ENCODE measurements at regions not wholly inside any gene's neighbourhood (a gene's known extent, or its start where the extent isn't known, plus 50 kb on each side); places are given as distances from the start of the nearest gene placed in this dataset.
"Not testable (repeated sequence)": the region's sequence is repeated elsewhere in the genome, so short reads cannot be mapped to it uniquely, and the experiment has no call there.

DNA sequence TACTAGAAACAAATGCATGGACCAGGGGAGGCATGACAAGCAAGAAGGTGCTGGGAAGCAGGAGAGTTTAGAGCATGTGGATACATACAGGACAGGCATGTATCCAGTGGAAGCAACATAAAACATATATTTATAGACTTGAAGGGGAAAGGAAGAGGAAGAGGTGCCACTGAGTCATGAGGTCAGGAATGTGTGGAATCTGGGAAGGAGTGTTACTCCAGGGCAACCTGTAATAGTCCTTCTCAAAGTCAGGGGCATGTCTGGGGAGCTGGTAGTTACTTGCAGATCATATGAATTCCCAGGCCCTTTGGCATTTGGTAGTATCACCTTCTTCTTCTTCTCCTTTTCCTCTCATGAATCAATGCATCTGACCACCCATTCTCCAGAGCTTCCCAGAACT, 246.6 kb downstream of the XPNPEP1 start:
- no peak overlapping the region for H3K9ac ChIP-seq
- no peaks in the 10 kb centered on the region for H3K9me3 ChIP-seq (replicated peaks in 1 of 11)
- no peak overlapping the region for H3K4me3 ChIP-seq
- H3K4me1 ChIP-seq, result peaks cover 0 to 5% (median 0%) of the 10 kb centered on the region in 10 experiments; a peak in 1 of 20 replicates
- no peaks in the 10 kb centered on the region for H3K27me3 ChIP-seq
- no peak overlapping the region for H3K27ac ChIP-seq
- H3K36me3 ChIP-seq, result no peaks in the 10 kb centered on the region
- H4K20me1 ChIP-seq, result no peaks in the 10 kb centered on the region
- TF ChIP-seq Cebpa-rat (IDR thresholded peaks at IDR 0.05), result no peak
- H3K4me2 ChIP-seq, result no peak overlapping the region

DNA sequence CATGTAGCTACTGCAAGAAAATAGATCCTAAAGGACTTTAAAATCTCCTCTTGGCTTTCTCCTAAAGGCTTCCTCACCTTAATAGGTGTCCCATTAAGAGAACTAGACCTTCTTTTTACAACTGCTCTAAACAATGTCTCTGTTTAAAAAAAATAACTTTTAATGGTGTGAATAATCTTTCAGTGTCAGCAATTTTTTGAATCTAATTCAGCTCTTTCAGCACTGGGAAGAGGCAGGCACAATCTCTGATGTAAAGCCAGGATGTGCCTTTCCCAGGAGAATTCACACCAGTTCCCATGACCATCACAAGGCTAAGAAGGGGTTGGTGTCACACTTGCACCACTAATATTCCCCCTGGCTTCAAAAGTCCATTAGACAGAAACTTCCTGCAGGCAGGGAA, 254.6 kb downstream of the XPNPEP1 start:
- no peak overlapping the region for H3K27ac ChIP-seq
- H3K9ac ChIP-seq, result no peak overlapping the region
- H3K36me3 ChIP-seq, result no peaks in the 10 kb centered on the region; a peak in 1 of 22 replicates
- no peak for TF ChIP-seq Cebpa-rat (IDR thresholded peaks at IDR 0.05)
- H3K4me1 ChIP-seq, result no peaks in the 10 kb centered on the region
- no peak overlapping the region for H3K4me3 ChIP-seq
- peaks cover 11 to 14% (median 13%) of the 10 kb centered on the region in 11 experiments for H3K9me3 ChIP-seq (replicated peaks in 1 of 11)
- H3K27me3 ChIP-seq, result no peaks in the 10 kb centered on the region
- H4K20me1 ChIP-seq, result no peaks in the 10 kb centered on the region
- H3K4me2 ChIP-seq, result no peak overlapping the region

DNA sequence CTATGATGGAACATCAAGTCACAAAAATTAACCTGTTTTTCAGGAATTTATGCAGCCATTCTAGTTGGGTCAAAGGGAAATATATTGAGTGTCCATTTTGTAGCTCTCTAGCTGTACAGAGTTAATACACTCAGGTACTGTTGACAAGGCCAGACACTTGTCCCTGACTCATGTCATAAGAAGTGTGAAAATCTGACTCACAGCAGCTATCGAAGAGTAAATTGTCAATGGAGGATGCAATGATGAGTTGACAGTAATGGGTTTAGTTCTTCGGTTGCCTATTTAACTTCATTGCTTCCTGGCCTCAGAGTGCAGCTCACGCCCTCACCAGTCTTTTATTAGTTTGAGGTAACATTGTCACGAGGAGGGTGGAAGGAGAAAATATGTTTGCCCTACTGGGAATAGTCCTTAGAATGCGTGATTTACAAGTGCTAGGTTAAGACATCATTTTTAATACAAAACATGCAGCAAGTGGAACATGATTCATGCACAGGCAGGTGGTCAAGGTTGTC, 255.1 kb downstream of the XPNPEP1 start:
- no peak overlapping the region for H3K9ac ChIP-seq
- H3K4me1 ChIP-seq, result no peaks in the 10 kb centered on the region
- H3K36me3 ChIP-seq, result no peaks in the 10 kb centered on the region; a peak in 1 of 22 replicates
- H3K9me3 ChIP-seq (replicated peaks in 1 of 11), result peaks cover 16 to 19% (median 18%) of the 10 kb centered on the region in 11 experiments
- no peak overlapping the region for H3K4me2 ChIP-seq
- TF ChIP-seq Cebpa-rat (IDR thresholded peaks at IDR 0.05), result no peak
- no peak overlapping the region for H3K27ac ChIP-seq
- H4K20me1 ChIP-seq, result no peaks in the 10 kb centered on the region
- no peak overlapping the region for H3K4me3 ChIP-seq
- no peaks in the 10 kb centered on the region for H3K27me3 ChIP-seq

DNA sequence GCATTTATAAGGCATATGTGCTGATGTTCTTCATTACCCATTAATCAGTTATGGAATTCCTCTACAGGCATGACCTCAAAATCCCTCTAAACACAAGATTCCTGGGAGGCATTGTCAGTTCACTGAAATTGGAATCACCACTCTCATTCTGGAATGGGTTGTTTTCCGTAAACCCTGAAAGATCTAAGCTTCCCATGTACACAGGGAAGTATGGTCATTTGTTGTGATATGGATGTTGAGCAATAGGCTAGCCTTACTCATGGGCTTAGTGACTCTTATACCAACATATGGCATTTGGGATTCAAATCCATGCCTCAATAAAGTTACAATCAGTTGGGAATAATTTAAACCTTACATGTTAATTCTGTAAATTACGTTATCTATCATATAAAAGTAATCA, 258.0 kb downstream of the XPNPEP1 start:
- H4K20me1 ChIP-seq, result no peaks in the 10 kb centered on the region
- H3K4me2 ChIP-seq, result no peak overlapping the region
- no peak overlapping the region for H3K4me3 ChIP-seq
- TF ChIP-seq Cebpa-rat (IDR thresholded peaks at IDR 0.05), result no peak
- H3K9ac ChIP-seq, result no peak overlapping the region
- peaks cover 23 to 29% (median 26%) of the 10 kb centered on the region in 11 experiments for H3K9me3 ChIP-seq (replicated peaks in 1 of 11)
- H3K27me3 ChIP-seq, result no peaks in the 10 kb centered on the region
- H3K4me1 ChIP-seq, result no peaks in the 10 kb centered on the region
- H3K36me3 ChIP-seq, result no peaks in the 10 kb centered on the region; a peak in 1 of 22 replicates
- no peak overlapping the region for H3K27ac ChIP-seq

DNA sequence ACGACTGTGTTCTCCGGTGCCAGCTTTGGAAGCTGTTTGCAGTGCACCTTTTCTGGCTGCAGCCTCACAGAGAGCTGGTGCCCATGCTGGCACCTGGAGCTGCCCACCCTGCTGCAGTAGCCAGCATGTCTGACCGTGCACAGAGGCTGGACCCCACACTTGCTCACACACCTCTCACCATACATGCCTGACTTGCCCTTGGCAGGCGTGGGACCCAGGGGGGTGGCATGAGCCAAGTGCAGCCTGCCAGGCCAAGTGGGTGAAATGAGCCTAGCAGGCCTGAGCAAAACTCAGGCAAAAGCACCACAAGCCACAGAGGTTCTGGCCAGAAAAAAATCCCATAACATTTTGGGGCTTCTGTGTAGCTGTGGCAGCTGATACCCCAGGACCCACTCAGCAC, 258.8 kb downstream of the XPNPEP1 start:
- no peak for TF ChIP-seq Cebpa-rat (IDR thresholded peaks at IDR 0.05)
- no peak overlapping the region for H3K9ac ChIP-seq

DNA sequence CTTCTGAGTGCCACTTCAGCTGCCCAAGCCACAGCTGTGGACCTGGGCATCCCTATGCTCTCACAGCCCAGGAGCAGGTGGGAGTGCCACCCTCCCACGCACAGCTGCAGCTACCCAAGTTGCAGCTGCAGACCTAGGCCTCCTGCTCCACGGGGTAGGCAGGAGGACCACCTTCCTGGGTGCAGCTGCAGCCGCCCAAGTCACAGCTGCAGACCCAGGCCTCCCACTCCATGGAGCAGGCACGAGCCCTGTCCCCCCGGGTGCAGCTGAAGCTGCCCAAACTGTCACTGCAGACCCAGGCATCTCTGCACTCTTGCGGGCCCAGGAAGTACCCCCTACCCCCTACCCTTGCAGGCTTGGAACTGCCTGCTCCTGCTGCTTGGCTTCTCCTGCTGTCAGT, 260.2 kb downstream of the XPNPEP1 start:
- H3K27me3 ChIP-seq, result no peaks in the 10 kb centered on the region
- H3K9me3 ChIP-seq (replicated peaks in 1 of 11), result peaks cover 23 to 29% (median 26%) of the 10 kb centered on the region in 11 experiments
- no peak overlapping the region for H3K4me3 ChIP-seq
- no peak for TF ChIP-seq Cebpa-rat (IDR thresholded peaks at IDR 0.05)
- H3K9ac ChIP-seq, result no peak overlapping the region
- H3K4me1 ChIP-seq, result no peaks in the 10 kb centered on the region
- H3K27ac ChIP-seq, result no peak overlapping the region
- no peak overlapping the region for H3K4me2 ChIP-seq
- H4K20me1 ChIP-seq, result no peaks in the 10 kb centered on the region
- H3K36me3 ChIP-seq, result no peaks in the 10 kb centered on the region; a peak in 1 of 22 replicates

More for the DNA sequence above, 258.8 kb downstream of the XPNPEP1 start:
- no peaks in the 10 kb centered on the region for H4K20me1 ChIP-seq
- H3K4me3 ChIP-seq, result no peak overlapping the region
- no peaks in the 10 kb centered on the region for H3K4me1 ChIP-seq
- H3K27ac ChIP-seq, result no peak overlapping the region
- H3K27me3 ChIP-seq, result no peaks in the 10 kb centered on the region
- no peaks in the 10 kb centered on the region; a peak in 1 of 22 replicates for H3K36me3 ChIP-seq
- H3K9me3 ChIP-seq (replicated peaks in 1 of 11), result peaks cover 23 to 29% (median 26%) of the 10 kb centered on the region in 11 experiments
- H3K4me2 ChIP-seq, result no peak overlapping the region

DNA sequence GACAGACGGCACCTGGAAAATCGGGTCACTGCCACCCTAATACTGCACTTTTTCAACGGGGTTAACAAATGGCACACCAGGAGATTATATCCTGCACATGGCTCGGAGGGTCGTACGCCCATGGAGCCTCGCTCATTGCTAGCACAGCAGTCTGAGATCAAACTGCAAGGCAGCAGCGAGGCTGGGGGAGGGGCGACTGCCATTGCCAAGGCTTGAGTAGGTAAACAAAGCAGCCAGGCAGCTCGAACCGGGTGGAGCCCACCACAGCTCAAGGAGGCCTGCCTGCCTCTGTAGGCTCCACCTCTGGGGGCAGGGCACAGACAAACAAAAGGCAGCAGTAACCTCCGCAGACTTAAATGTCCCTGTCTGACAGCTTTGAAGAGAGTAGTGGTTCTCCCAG, 270.7 kb downstream of the XPNPEP1 start:
- not testable (repeated sequence) for H3K9ac ChIP-seq; H3K4me3 ChIP-seq; H4K20me1 ChIP-seq; H3K27me3 ChIP-seq; H3K27ac ChIP-seq; H3K9me3 ChIP-seq (replicated peaks in 1 of 11); H3K4me1 ChIP-seq; H3K36me3 ChIP-seq; H3K4me2 ChIP-seq

DNA sequence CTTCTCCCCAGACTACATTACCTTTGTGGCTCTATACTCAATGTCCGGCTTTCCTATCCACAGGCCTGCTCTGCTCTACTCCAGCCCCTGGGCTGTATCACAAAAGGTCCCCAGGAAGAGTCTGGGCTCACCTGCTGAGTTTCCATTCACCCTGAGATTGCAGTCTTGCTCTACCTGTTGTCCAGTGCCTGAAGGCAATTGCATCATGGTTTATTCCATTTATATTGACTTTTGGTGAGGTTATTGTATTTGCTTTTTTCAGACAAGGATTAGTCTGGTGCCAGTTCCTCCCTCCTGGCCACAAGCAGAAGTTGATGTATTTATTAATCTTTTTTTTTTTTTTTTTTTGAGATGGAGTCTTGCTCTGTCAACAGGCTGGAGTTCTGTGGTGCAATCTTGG, 273.1 kb downstream of the XPNPEP1 start:
- Histone ChIP-seq H3K9me3 (replicated peaks in 1 of 11) (0 out of 22 replicates have a peak, but pooled peaks cover 0 to 8% (median 0%) of the 10 kb centered on the region in 11 experiments), H4K20me1 (no peaks in the 10 kb centered on the region), H3K36me3 (no peaks in the 10 kb centered on the region), H3K4me1 (no peaks in the 10 kb centered on the region), H3K27me3 (no peaks in the 10 kb centered on the region), H3K9ac (no peak overlapping the region), H3K27ac (no peak overlapping the region), H3K4me2 (no peak overlapping the region), H3K4me3 (no peak overlapping the region)
- TF ChIP-seq Cebpa-rat (IDR thresholded peaks at IDR 0.05), result no peak

DNA sequence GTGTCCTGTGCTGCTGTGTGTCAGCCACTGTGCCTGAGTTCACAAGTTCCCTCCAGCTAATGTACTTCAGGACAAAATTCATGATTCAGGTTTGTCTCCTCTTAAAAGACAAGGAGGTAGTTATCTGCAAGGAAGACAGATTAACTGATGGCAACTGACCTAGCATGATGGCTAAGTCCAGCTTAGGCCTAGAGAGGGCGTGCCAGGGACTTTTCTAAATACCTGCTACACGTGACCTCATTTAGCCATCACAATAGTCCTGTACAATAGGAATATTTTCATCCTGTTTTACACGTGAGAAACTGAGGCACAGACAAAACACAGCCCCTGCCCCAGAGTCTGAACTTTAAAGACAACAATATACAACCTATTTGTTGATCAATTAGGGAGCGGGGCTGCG, 275.7 kb downstream of the XPNPEP1 start:
- Histone ChIP-seq H3K4me3 (no peak overlapping the region), H3K9ac (no peak overlapping the region)
- no peak for TF ChIP-seq Cebpa-rat (IDR thresholded peaks at IDR 0.05)

DNA sequence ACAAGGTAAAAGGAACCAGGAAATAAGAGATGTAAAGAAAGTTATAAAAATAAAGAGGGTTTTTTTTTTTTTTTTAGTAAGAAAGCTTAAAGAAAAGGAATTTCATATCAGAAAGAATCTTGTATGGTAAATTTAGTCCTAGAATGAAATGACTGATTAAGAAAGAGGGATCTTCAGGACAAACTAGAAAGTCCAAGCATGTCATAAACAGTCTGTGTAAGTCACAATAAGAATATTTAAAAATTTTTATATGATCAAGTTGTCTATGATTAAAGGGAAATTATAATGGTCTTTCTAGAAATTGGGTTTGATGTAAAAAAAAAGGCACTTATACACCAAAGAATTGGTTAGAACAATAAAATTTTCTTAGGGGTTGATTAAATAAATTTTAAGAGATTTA, 289.5 kb downstream of the XPNPEP1 start:
- H3K27me3 ChIP-seq, result no peaks in the 10 kb centered on the region
- H3K4me2 ChIP-seq, result no peak overlapping the region
- no peaks in the 10 kb centered on the region for H4K20me1 ChIP-seq
- no peak overlapping the region for H3K9ac ChIP-seq
- no peak for TF ChIP-seq Cebpa-rat (IDR thresholded peaks at IDR 0.05)
- H3K4me3 ChIP-seq, result no peak overlapping the region
- H3K27ac ChIP-seq, result no peak overlapping the region
- H3K36me3 ChIP-seq, result no peaks in the 10 kb centered on the region
- H3K9me3 ChIP-seq (replicated peaks in 1 of 11), result peaks cover 38 to 54% (median 48%) of the 10 kb centered on the region in 11 experiments
- no peaks in the 10 kb centered on the region for H3K4me1 ChIP-seq

More for the DNA sequence above, 275.7 kb downstream of the XPNPEP1 start:
- Histone ChIP-seq H3K36me3 (no peaks in the 10 kb centered on the region), H3K27ac (no peak overlapping the region), H4K20me1 (no peaks in the 10 kb centered on the region), H3K27me3 (no peaks in the 10 kb centered on the region), H3K4me2 (no peak overlapping the region), H3K4me1 (peaks cover 7 to 9% (median 8%) of the 10 kb centered on the region in 10 experiments; a peak in 14 of 20 replicates), H3K9me3 (replicated peaks in 1 of 11) (0 out of 22 replicates have a peak, but pooled peaks cover 0 to 4% (median 0%) of the 10 kb centered on the region in 11 experiments)

DNA sequence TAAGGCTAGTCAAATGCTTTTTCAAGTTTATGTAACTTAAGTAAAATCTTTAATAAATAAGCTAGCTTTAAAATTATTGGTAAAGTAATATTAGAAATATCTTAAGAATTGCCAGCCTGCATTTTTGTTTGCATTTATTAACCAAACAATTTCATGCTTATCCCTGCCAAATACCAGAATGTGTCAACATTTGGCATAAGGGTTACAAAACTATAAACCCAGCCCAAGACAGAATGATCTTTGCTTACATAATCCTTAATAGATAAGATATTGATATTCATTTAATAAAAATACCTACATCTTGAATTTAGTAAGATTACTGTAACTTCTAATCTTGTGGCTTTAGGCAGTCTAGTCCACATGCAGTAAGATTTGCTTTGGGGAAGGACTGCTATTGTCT, 290.3 kb downstream of the XPNPEP1 start:
- H3K27ac ChIP-seq, H3K4me1 ChIP-seq, H3K9ac ChIP-seq, H3K4me3 ChIP-seq, H3K36me3 ChIP-seq, H3K27me3 ChIP-seq, H4K20me1 ChIP-seq, H3K4me2 ChIP-seq: not testable (repeated sequence)
- H3K9me3 ChIP-seq (replicated peaks in 1 of 11), result peaks cover 38 to 54% (median 48%) of the 10 kb centered on the region in 11 experiments

Measured in BLaER1 treated with 17β-estradiol and CSF1 and Interleukin-3, amounts not matched to agents 10 nM and 100 nM (cell line).